ENCODE measurements at regions not wholly inside any gene's neighbourhood (a gene's known extent, or its start where the extent isn't known, plus 50 kb on each side); places are given as distances from the start of the nearest gene placed in this dataset.

- Histone ChIP-seq H4K5ac (ENCODE audit: low read length) (no peak overlapping the region), H2AK5ac (ENCODE audit: low read length) (no peak overlapping the region), H3K23ac (ENCODE audit: low read length) (no peak overlapping the region), H2BK120ac (ENCODE audit: low read depth, low read length) (no peak overlapping the region), H3K36me3 (ENCODE audit: control insufficient read depth, insufficient read depth, low read length) (no peaks in the 10 kb centered on the region), H3K4ac (ENCODE audit: low read depth, low read length) (no peak overlapping the region), H3K4me2 (ENCODE audit: low read length) (no peak overlapping the region), H4K8ac (ENCODE audit: low read depth, low read length) (no peak overlapping the region), H3K79me2 (ENCODE audit: control insufficient read depth, insufficient read depth, low read length) (no peaks in the 10 kb centered on the region), H2BK5ac (ENCODE audit: low read length) (no peak overlapping the region), H3K18ac (ENCODE audit: low read length) (no peak overlapping the region), H3K79me1 (ENCODE audit: low read length) (no peaks in the 10 kb centered on the region), H3K9ac (ENCODE audit: low read length) (no peak overlapping the region), H3K56ac (ENCODE audit: low read length) (no peak overlapping the region), H3K27me3 (ENCODE audit: insufficient read depth, low read length, poor library complexity) (no peaks in the 10 kb centered on the region), H3K27ac (ENCODE audit: low read depth, low read length) (no peak overlapping the region), H2BK15ac (replicated peaks; ENCODE audit: low read depth) (no peak overlapping the region), H3K4me3 (ENCODE audit: low read length) (no peak overlapping the region), H3K4me1 (ENCODE audit: control insufficient read depth, low read depth, low read length) (no peaks in the 10 kb centered on the region)
- WGBS (ENCODE audit: extremely low coverage, insufficient coverage, low lambda C conversion rate) = no CpG with 5 or more reads among the region's 11 CpGs
- no peak for DNase-seq
Measured at GRCh38 chr4:183763990-183764754, 105.1 kb downstream of the TRAPPC11 start.

GRCh38 chr4:183765251-183765911 lies 106.3 kb downstream of the TRAPPC11 start:
- no peaks in the 10 kb centered on the region for H3K4me1 ChIP-seq (ENCODE audit: control insufficient read depth, low read depth, low read length)
- no peaks in the 10 kb centered on the region for H3K79me2 ChIP-seq (ENCODE audit: control insufficient read depth, insufficient read depth, low read length)
- no peak overlapping the region for H2BK5ac ChIP-seq (ENCODE audit: low read length)
- H3K4ac ChIP-seq (ENCODE audit: low read depth, low read length) = no peak overlapping the region
- no peak overlapping the region for H3K18ac ChIP-seq (ENCODE audit: low read length)
- no peaks in the 10 kb centered on the region for H3K27me3 ChIP-seq (ENCODE audit: insufficient read depth, low read length, poor library complexity)
- DNase-seq = no peak
- no peak overlapping the region for H4K5ac ChIP-seq (ENCODE audit: low read length)
- no peak overlapping the region for H3K56ac ChIP-seq (ENCODE audit: low read length)
- H3K4me2 ChIP-seq (ENCODE audit: low read length) = no peak overlapping the region
- no peaks in the 10 kb centered on the region for H3K36me3 ChIP-seq (ENCODE audit: control insufficient read depth, insufficient read depth, low read length)
- H2BK15ac ChIP-seq (replicated peaks; ENCODE audit: low read depth) = no peak overlapping the region
- WGBS (ENCODE audit: extremely low coverage, insufficient coverage, low lambda C conversion rate) = no CpG with 5 or more reads among the region's 18 CpGs
- H3K79me1 ChIP-seq (ENCODE audit: low read length) = no peaks in the 10 kb centered on the region
- H3K9ac ChIP-seq (ENCODE audit: low read length) = no peak overlapping the region
- no peak overlapping the region for H2BK120ac ChIP-seq (ENCODE audit: low read depth, low read length)
- H3K23ac ChIP-seq (ENCODE audit: low read length) = no peak overlapping the region
- H4K8ac ChIP-seq (ENCODE audit: low read depth, low read length) = no peak overlapping the region
- H3K27ac ChIP-seq (ENCODE audit: low read depth, low read length) = no peak overlapping the region
- H2AK5ac ChIP-seq (ENCODE audit: low read length) = no peak overlapping the region
- no peak overlapping the region for H3K4me3 ChIP-seq (ENCODE audit: low read length)

- Histone ChIP-seq H2BK15ac (replicated peaks; ENCODE audit: low read depth) (no peak overlapping the region), H3K27ac (ENCODE audit: low read depth, low read length) (no peak overlapping the region), H3K36me3 (ENCODE audit: control insufficient read depth, insufficient read depth, low read length) (no peaks in the 10 kb centered on the region), H3K79me1 (ENCODE audit: low read length) (no peaks in the 10 kb centered on the region), H3K9ac (ENCODE audit: low read length) (no peak overlapping the region), H4K5ac (ENCODE audit: low read length) (no peak overlapping the region), H3K23ac (ENCODE audit: low read length) (no peak overlapping the region), H3K27me3 (ENCODE audit: insufficient read depth, low read length, poor library complexity) (no peaks in the 10 kb centered on the region), H3K4ac (ENCODE audit: low read depth, low read length) (no peak overlapping the region), H3K79me2 (ENCODE audit: control insufficient read depth, insufficient read depth, low read length) (no peaks in the 10 kb centered on the region), H3K18ac (ENCODE audit: low read length) (no peak overlapping the region), H3K4me1 (ENCODE audit: control insufficient read depth, low read depth, low read length) (no peaks in the 10 kb centered on the region), H3K4me3 (ENCODE audit: low read length) (no peak overlapping the region), H3K56ac (ENCODE audit: low read length) (no peak overlapping the region), H3K4me2 (ENCODE audit: low read length) (no peak overlapping the region), H2BK120ac (ENCODE audit: low read depth, low read length) (no peak overlapping the region), H2AK5ac (ENCODE audit: low read length) (no peak overlapping the region), H2BK5ac (ENCODE audit: low read length) (no peak overlapping the region), H4K8ac (ENCODE audit: low read depth, low read length) (no peak overlapping the region)
- DNase-seq = no peak
- no CpG with 5 or more reads among the region's 12 CpGs for WGBS (ENCODE audit: extremely low coverage, insufficient coverage, low lambda C conversion rate)
Measured at GRCh38 chr4:183766140-183766539, 107.0 kb downstream of the TRAPPC11 start.

- H3K27me3 ChIP-seq (ENCODE audit: insufficient read depth, low read length, poor library complexity) = no peaks in the 10 kb centered on the region
- H3K4me2 ChIP-seq (ENCODE audit: low read length) = no peak overlapping the region
- H3K9ac ChIP-seq (ENCODE audit: low read length) = no peak overlapping the region
- no peak overlapping the region for H4K8ac ChIP-seq (ENCODE audit: low read depth, low read length)
- H3K18ac ChIP-seq (ENCODE audit: low read length) = no peak overlapping the region
- no peak overlapping the region for H3K4ac ChIP-seq (ENCODE audit: low read depth, low read length)
- H3K56ac ChIP-seq (ENCODE audit: low read length) = no peak overlapping the region
- H3K4me1 ChIP-seq (ENCODE audit: control insufficient read depth, low read depth, low read length) = no peaks in the 10 kb centered on the region
- H4K5ac ChIP-seq (ENCODE audit: low read length) = no peak overlapping the region
- H3K79me1 ChIP-seq (ENCODE audit: low read length) = no peaks in the 10 kb centered on the region
- H3K79me2 ChIP-seq (ENCODE audit: control insufficient read depth, insufficient read depth, low read length) = no peaks in the 10 kb centered on the region
- no peak overlapping the region for H2BK15ac ChIP-seq (replicated peaks; ENCODE audit: low read depth)
- no peak overlapping the region for H3K23ac ChIP-seq (ENCODE audit: low read length)
- H2BK120ac ChIP-seq (ENCODE audit: low read depth, low read length) = no peak overlapping the region
- DNase-seq = no peak
- WGBS (ENCODE audit: extremely low coverage, insufficient coverage, low lambda C conversion rate) = no CpG with 5 or more reads among the region's 7 CpGs
- no peak overlapping the region for H2AK5ac ChIP-seq (ENCODE audit: low read length)
- H2BK5ac ChIP-seq (ENCODE audit: low read length) = no peak overlapping the region
- H3K4me3 ChIP-seq (ENCODE audit: low read length) = no peak overlapping the region
- no peaks in the 10 kb centered on the region for H3K36me3 ChIP-seq (ENCODE audit: control insufficient read depth, insufficient read depth, low read length)
- H3K27ac ChIP-seq (ENCODE audit: low read depth, low read length) = no peak overlapping the region
Measured at GRCh38 chr4:183770906-183771305, 111.8 kb downstream of the TRAPPC11 start.

- no peaks in the 10 kb centered on the region for H3K79me2 ChIP-seq (ENCODE audit: control insufficient read depth, insufficient read depth, low read length)
- no peak overlapping the region for H2BK120ac ChIP-seq (ENCODE audit: low read depth, low read length)
- H2BK15ac ChIP-seq (replicated peaks; ENCODE audit: low read depth) = no peak overlapping the region
- no peak overlapping the region for H2AK5ac ChIP-seq (ENCODE audit: low read length)
- DNase-seq = no peak
- no CpG with 5 or more reads among the region's 1 CpG for WGBS (ENCODE audit: extremely low coverage, insufficient coverage, low lambda C conversion rate)
- H2BK5ac ChIP-seq (ENCODE audit: low read length) = no peak overlapping the region
- H3K4ac ChIP-seq (ENCODE audit: low read depth, low read length) = no peak overlapping the region
- no peaks in the 10 kb centered on the region for H3K27me3 ChIP-seq (ENCODE audit: insufficient read depth, low read length, poor library complexity)
- H4K5ac ChIP-seq (ENCODE audit: low read length) = no peak overlapping the region
- H3K4me2 ChIP-seq (ENCODE audit: low read length) = no peak overlapping the region
- H3K4me1 ChIP-seq (ENCODE audit: control insufficient read depth, low read depth, low read length) = no peaks in the 10 kb centered on the region
- no peak overlapping the region for H3K56ac ChIP-seq (ENCODE audit: low read length)
- H3K27ac ChIP-seq (ENCODE audit: low read depth, low read length) = no peak overlapping the region
- no peaks in the 10 kb centered on the region for H3K79me1 ChIP-seq (ENCODE audit: low read length)
- H3K36me3 ChIP-seq (ENCODE audit: control insufficient read depth, insufficient read depth, low read length) = no peaks in the 10 kb centered on the region
- no peak overlapping the region for H3K23ac ChIP-seq (ENCODE audit: low read length)
- H4K8ac ChIP-seq (ENCODE audit: low read depth, low read length) = no peak overlapping the region
- H3K18ac ChIP-seq (ENCODE audit: low read length) = no peak overlapping the region
- no peak overlapping the region for H3K9ac ChIP-seq (ENCODE audit: low read length)
- H3K4me3 ChIP-seq (ENCODE audit: low read length) = no peak overlapping the region
Measured at GRCh38 chr4:183772361-183772760, 113.3 kb downstream of the TRAPPC11 start.
